ENCODE measurements at regions not wholly inside any gene's neighbourhood (a gene's known extent, or its start where the extent isn't known, plus 50 kb on each side); places are given as distances from the start of the nearest gene placed in this dataset.

DNA sequence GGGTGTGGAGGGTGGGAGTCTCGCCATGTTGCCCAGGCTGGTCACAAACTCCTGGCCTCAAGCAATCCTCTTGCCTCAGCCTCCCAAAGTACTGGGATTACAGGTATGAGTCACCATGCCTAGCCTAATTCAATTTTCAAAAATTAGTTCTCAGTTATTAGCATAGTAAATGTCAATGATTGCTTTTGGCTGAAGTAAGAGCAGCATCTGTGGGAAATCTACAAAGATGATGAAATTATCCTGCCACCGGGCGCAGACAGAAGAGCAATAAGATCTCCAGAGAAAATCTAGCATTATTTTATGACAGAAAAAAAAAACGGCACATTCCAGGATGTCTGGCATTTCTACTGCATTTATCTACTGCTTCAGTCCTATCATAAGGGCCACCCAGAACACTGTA lies 97.9 kb upstream of the DAAM1 start:
- CTCF ChIA-PET (ENCODE audit: low intra/inter-chr PET ratio, low total read pairs): no interaction called here
- in situ Hi-C loops (cut with HindIII; ENCODE audit: extremely low pct_ligation_motif_present, low pct_unique_long_range_greater_than_20kb): no loop called here

More for the DNA sequence above, 97.9 kb upstream of the DAAM1 start:
- Histone ChIP-seq H3K36me3 (replicated peaks in 1 of 2; ENCODE audit: control insufficient read depth in 1 of 2, insufficient read depth in 2 of 2, low read length in 2 of 2) (no peaks in the 10 kb centered on the region), H2AFZ (ENCODE audit: low read length) (no peak overlapping the region), H3K79me2 (ENCODE audit: insufficient read depth, low read length) (no peaks in the 10 kb centered on the region), H3K4me3 (replicated peaks in 1 of 3; ENCODE audit: insufficient read depth in 1 of 3, low read depth in 2 of 3, low read length in 3 of 3) (no peak overlapping the region), H3K4me2 (ENCODE audit: low read depth, low read length) (no peak overlapping the region), H4K20me1 (ENCODE audit: insufficient read depth, low read length) (no peaks in the 10 kb centered on the region), H3K4me1 (ENCODE audit: insufficient read depth, low read length) (no peaks in the 10 kb centered on the region), H3K9me3 (ENCODE audit: low read length) (no peaks in the 10 kb centered on the region), H3K27me3 (ENCODE audit: control insufficient read depth in 1 of 2, insufficient read depth in 2 of 2, low read length in 2 of 2) (0 out of 5 replicates have a peak, but pooled peaks cover 0 to 4% of the 10 kb centered on the region in 2 experiments), H3K27ac (ENCODE audit: extremely low read length, insufficient read depth, low read length) (no peak overlapping the region), H3K9ac (ENCODE audit: insufficient read depth, low read depth, low read length) (no peak overlapping the region)
- intact Hi-C loops (cut with micrococcal nuclease; ENCODE audit: unreplicated experiment): no loop called here
- no peak for FAIRE-seq
- POLR2A ChIA-PET: no interaction called here
- ATAC-seq: no peak
- 44% methylated on average over 4 of the region's 4 CpGs for WGBS (ENCODE audit: low lambda C conversion rate)
- no TSS peak for BruUV-seq (replicated peaks)
- TF ChIP-seq ZNF879 (CRISPR knock-in tag; IDR thresholded peaks at IDR 0.05): no peak
- no peak for TF ChIP-seq ZBTB20 (CRISPR knock-in tag; IDR thresholded peaks at IDR 0.05; ENCODE audit: borderline replicate concordance, low read depth)
- no peak for TF ChIP-seq ZNF710 (CRISPR knock-in tag; IDR thresholded peaks at IDR 0.05; ENCODE audit: borderline replicate concordance)
- no peak for TF ChIP-seq ATF2 (CRISPR knock-in tag; IDR thresholded peaks at IDR 0.05)
- TF ChIP-seq BORCS8-MEF2B (CRISPR knock-in tag; IDR thresholded peaks at IDR 0.05): no peak
- no peak for TF ChIP-seq ZNF747 (CRISPR knock-in tag; IDR thresholded peaks at IDR 0.05; ENCODE audit: borderline replicate concordance)
- no peak for TF ChIP-seq ZNF138 (CRISPR knock-in tag; IDR thresholded peaks at IDR 0.05; ENCODE audit: low read depth)
- TF ChIP-seq RORA (CRISPR knock-in tag; IDR thresholded peaks at IDR 0.05): no peak
- no peak for TF ChIP-seq ZBTB39 (CRISPR knock-in tag; IDR thresholded peaks at IDR 0.05)
- TF ChIP-seq KAT8 (CRISPR knock-in tag; IDR thresholded peaks at IDR 0.05): no peak
- TF ChIP-seq GRHL1 (CRISPR knock-in tag; conservative IDR thresholded peaks at IDR 0.05): no peak
- no peak for TF ChIP-seq ZNF34 (CRISPR knock-in tag; IDR thresholded peaks at IDR 0.05; ENCODE audit: borderline replicate concordance)
- no peak for TF ChIP-seq HNF4A (CRISPR knock-in tag; IDR thresholded peaks at IDR 0.05)
- no peak for DNase-seq (ENCODE audit: low spot score)

All from HepG2 (cell line).